22Rv1 (cell line): ENCODE measurements at regions not wholly inside any gene's neighbourhood (a gene's known extent, or its start where the extent isn't known, plus 50 kb on each side); places are given as distances from the start of the nearest gene placed in this dataset.

Experiments
- CTCF ChIP-seq: fragments of 450-650 bp; IDR thresholded peaks from 2 replicates; pipeline ENCODE4 v1.5.1; 2017; ENCODE audit warnings: mild to moderate bottlenecking
- ZFX ChIP-seq: fragments of 450-650 bp; IDR thresholded peaks from 2 replicates; pipeline ENCODE4 v1.6.1; 2017; ENCODE audit warnings: antibody characterized with exemption, borderline replicate concordance

- no peak for TF ChIP-seq CTCF
- no peak for TF ChIP-seq ZFX
Observed at GRCh38 chr13:75049735-75050335, 432.1 kb downstream of the TBC1D4 start.
